Cardiac muscle cell (in vitro differentiated cells and primary cell): ENCODE measurements at regions not wholly inside any gene's neighbourhood (a gene's known extent, or its start where the extent isn't known, plus 50 kb on each side); places are given as distances from the start of the nearest gene placed in this dataset.

Experiments used
- DNase-seq, 2 donors: peaks; one replicate each; pipeline versions ENCODE4 v3.0.0 to v3.0.0-alpha.2; 2010 to 2017; ENCODE audit warnings: low read depth in 1 of 2, low spot score in 1 of 2
- H3K27ac ChIP-seq: fragments of 200-600 bp; sonication (generic); 2 replicates; pipeline ENCODE4 v1.5.1; 2016
- H3K27me3 ChIP-seq: fragments of 200-600 bp; sonication (generic); 2 replicates; pipeline ENCODE4 v1.6.0; 2016; ENCODE audit warnings: control low read depth
- H3K36me3 ChIP-seq: fragments of 200-600 bp; sonication (generic); 2 replicates; pipeline ENCODE4 v1.5.1; 2016; ENCODE audit warnings: control low read depth
- H3K4me1 ChIP-seq: fragments of 200-600 bp; sonication (generic); 2 replicates; pipeline ENCODE4 v1.8.1; 2017; ENCODE audit warnings: low read depth, mild to moderate bottlenecking, mixed run types
- H3K4me3 ChIP-seq: fragments of 200-600 bp; sonication (generic); 2 replicates; pipeline ENCODE4 v1.5.1; 2016; ENCODE audit warnings: mild to moderate bottlenecking
- H3K9me3 ChIP-seq: fragments of 200-600 bp; sonication (generic); 2 replicates; pipeline ENCODE4 v1.5.1; 2017; ENCODE audit warnings: low read depth, mild to moderate bottlenecking, control low read depth
- CTCF ChIP-seq: IDR thresholded peaks from 2 replicates; pipeline ENCODE4 v1.5.1; 2012; ENCODE audit warnings: low read depth, mild to moderate bottlenecking, low read length

GRCh38 chr16:35792516-35793285, 2333.3 kb downstream of the TP53TG3F start:
- H3K9me3 ChIP-seq = no peaks in the 10 kb centered on the region
- no peaks in the 10 kb centered on the region for H3K36me3 ChIP-seq

GRCh38 chr16:35793601-35794000, 2334.2 kb downstream of the TP53TG3F start:
- TF ChIP-seq CTCF = no peak
- no peak overlapping the region for H3K27ac ChIP-seq
- no peak overlapping the region for H3K4me3 ChIP-seq
- H3K27me3 ChIP-seq = no peaks in the 10 kb centered on the region
- H3K36me3 ChIP-seq = no peaks in the 10 kb centered on the region
- no peaks in the 10 kb centered on the region for H3K4me1 ChIP-seq
- no peaks in the 10 kb centered on the region for H3K9me3 ChIP-seq
- no peak for DNase-seq

More at GRCh38 chr16:35792516-35793285, 2333.3 kb downstream of the TP53TG3F start:
- no peaks in the 10 kb centered on the region for H3K4me1 ChIP-seq
- no peaks in the 10 kb centered on the region for H3K27me3 ChIP-seq
- no peak overlapping the region for H3K27ac ChIP-seq
- H3K4me3 ChIP-seq = no peak overlapping the region
- no peak for DNase-seq
- TF ChIP-seq CTCF = no peak

- no peak for TF ChIP-seq CTCF
- Histone ChIP-seq H3K27ac (no peak overlapping the region), H3K9me3 (no peaks in the 10 kb centered on the region), H3K36me3 (no peaks in the 10 kb centered on the region), H3K27me3 (no peaks in the 10 kb centered on the region), H3K4me3 (no peak overlapping the region), H3K4me1 (no peaks in the 10 kb centered on the region)
- DNase-seq = no peak
These were observed 2335.5 kb downstream of the TP53TG3F start for GRCh38 chr16:35794896-35795295.

- no peak for TF ChIP-seq CTCF
- Histone ChIP-seq H3K27me3 (no peaks in the 10 kb centered on the region), H3K9me3 (no peaks in the 10 kb centered on the region), H3K4me1 (no peaks in the 10 kb centered on the region), H3K36me3 (no peaks in the 10 kb centered on the region), H3K27ac (no peak overlapping the region), H3K4me3 (no peak overlapping the region)
- no peak for DNase-seq
These were observed 2336.1 kb downstream of the TP53TG3F start for GRCh38 chr16:35795361-35796029.

GRCh38 chr16:35797811-35798210, 2338.4 kb downstream of the TP53TG3F start:
- H3K36me3 ChIP-seq = no peaks in the 10 kb centered on the region
- TF ChIP-seq CTCF = no peak
- H3K9me3 ChIP-seq = no peaks in the 10 kb centered on the region
- no peaks in the 10 kb centered on the region for H3K27me3 ChIP-seq
- H3K4me3 ChIP-seq = no peak overlapping the region
- H3K4me1 ChIP-seq = no peaks in the 10 kb centered on the region
- H3K27ac ChIP-seq = no peak overlapping the region
- DNase-seq = no peak
